Naive thymus-derived CD4-positive, alpha-beta T cell (primary cell): ENCODE measurements at regions not wholly inside any gene's neighbourhood (a gene's known extent, or its start where the extent isn't known, plus 50 kb on each side); places are given as distances from the start of the nearest gene placed in this dataset.
A peak's percentile ranks its signal among the peaks of the same experiment; 100 is the strongest.
"Not testable (repeated sequence)": the region's sequence is repeated elsewhere in the genome, so short reads cannot be mapped to it uniquely, and the experiment has no call there.

ENCODE experiments used
- ATAC-seq: fragments of 150-1000 bp; cut with Tn5 transposase; 2 replicates; pipeline ENCODE4 v1.10.0; 2021; ENCODE audit warnings: mild to moderate bottlenecking, moderate library complexity
- CTCF ChIA-PET: fragments of 350-600 bp; sonication (Branson Sonifier 250); formaldehyde crosslinking; loops from one replicate; lab custom pipeline; 2021; ENCODE audit warnings: antibody characterized with exemption; lab: Charles Lee
- POLR2A ChIA-PET: fragments of 350-600 bp; sonication (Branson Sonifier 250); formaldehyde crosslinking; loops from one replicate; lab custom pipeline; 2021; ENCODE audit warnings: antibody characterized with exemption, inconsistent platforms; lab: Charles Lee
- DNase-seq, 9 donors: peaks; one replicate each; pipeline versions ENCODE4 v3.0.0 to v3.0.0-alpha.2; 2020 to 2022; ENCODE audit warnings: mixed read lengths in 1 of 9
- H3K27ac ChIP-seq: one replicate; pipeline ENCODE4 v1.7.0; 2013; ENCODE audit warnings: mild to moderate bottlenecking, low read depth, low read length, moderate library complexity
- H3K27me3 ChIP-seq, 2 donors: one replicate each; pipeline ENCODE4 v1.7.0; 2013; ENCODE audit warnings: low read length in 2 of 2, mild to moderate bottlenecking in 2 of 2, moderate library complexity in 2 of 2; ENCODE audit not compliant: control insufficient read depth in 2 of 2, insufficient read depth in 2 of 2
- H3K36me3 ChIP-seq, 3 experiments: 1 replicate in 2 of 3; 2 replicates in 1 of 3; pipeline ENCODE4 v1.7.0; 2013; ENCODE audit warnings: low read length in 3 of 3, mild to moderate bottlenecking in 3 of 3, moderate library complexity in 1 of 3; ENCODE audit not compliant: insufficient read depth in 3 of 3, control insufficient read depth in 2 of 3
- H3K4me1 ChIP-seq, 2 donors: one replicate each; pipeline ENCODE4 v1.7.0; 2013; ENCODE audit warnings: low read length in 2 of 2, mild to moderate bottlenecking in 2 of 2, moderate library complexity in 1 of 2; ENCODE audit not compliant: control insufficient read depth in 2 of 2, insufficient read depth in 2 of 2
- H3K4me3 ChIP-seq: 2 replicates; pipeline ENCODE4 v1.7.0; 2013; ENCODE audit warnings: mild to moderate bottlenecking, low read length
- H3K9me3 ChIP-seq, 3 experiments: 1 replicate in 2 of 3; 2 replicates in 1 of 3; pipeline ENCODE4 v1.7.0; 2013; ENCODE audit warnings: low read length in 3 of 3; ENCODE audit not compliant: control insufficient read depth in 2 of 3
- H3K27ac Mint-ChIP-seq, 9 donors: one replicate each; pipeline ENCODE4 v1.8.0; 2020 to 2022; ENCODE audit warnings: mixed read lengths in 9 of 9, mild to moderate bottlenecking in 8 of 9, moderate library complexity in 5 of 9, inconsistent platforms in 2 of 9
- H3K27me3 Mint-ChIP-seq, 5 donors: one replicate each; pipeline ENCODE4 v1.8.0; 2021 to 2022; ENCODE audit warnings: mixed read lengths in 5 of 5, mild to moderate bottlenecking in 1 of 5
- H3K36me3 Mint-ChIP-seq, 5 donors: one replicate each; pipeline ENCODE4 v1.8.0; 2020 to 2022; ENCODE audit warnings: mixed read lengths in 5 of 5, mild to moderate bottlenecking in 3 of 5, inconsistent platforms in 1 of 5
- H3K4me1 Mint-ChIP-seq, 7 donors: one replicate each; pipeline ENCODE4 v1.8.0; 2020 to 2022; ENCODE audit warnings: mixed read lengths in 7 of 7, mild to moderate bottlenecking in 3 of 7, inconsistent platforms in 1 of 7
- H3K4me3 Mint-ChIP-seq, 10 donors: one replicate each; pipeline ENCODE4 v1.8.0; 2020 to 2022; ENCODE audit warnings: mild to moderate bottlenecking in 10 of 10, mixed read lengths in 10 of 10, moderate library complexity in 6 of 10, inconsistent platforms in 2 of 10
- H3K9me3 Mint-ChIP-seq, 11 donors: one replicate each; pipeline ENCODE4 v1.8.0; 2020 to 2022; ENCODE audit warnings: mixed read lengths in 11 of 11, mild to moderate bottlenecking in 4 of 11, inconsistent platforms in 1 of 11, moderate library complexity in 1 of 11
- intact Hi-C, 2 donors: fragments of 100-400 bp; cut with micrococcal nuclease; formaldehyde crosslinking; loops; one replicate each; pipeline ENCODE4 v1.15.1; 2023

GRCh38 chr12:93237235-93237915 is 140.3 kb upstream of the NUDT4 start:
- Histone ChIP-seq H3K27ac (no peak overlapping the region), H3K27me3 (no peaks in the 10 kb centered on the region), H3K4me3 (no peak overlapping the region), H3K36me3 (no peaks in the 10 kb centered on the region), H3K4me1 (no peaks in the 10 kb centered on the region), H3K9me3 (no peaks in the 10 kb centered on the region)
- intact Hi-C loops, result no loop called here
- Mint-ChIP-seq H3K36me3 (peaks cover 0 to 9% (median 0%) of the 10 kb centered on the region in 5 donors), H3K27me3 (peaks cover 0 to 5% (median 0%) of the 10 kb centered on the region in 5 donors), H3K27ac (no peak overlapping the region), H3K4me3 (no peak overlapping the region), H3K4me1 (peaks cover 0 to 3% (median 0%) of the 10 kb centered on the region in 7 donors), H3K9me3 (peaks cover 0 to 36% (median 5%) of the 10 kb centered on the region in 11 donors)
- DNase-seq, result no peak
- ATAC-seq, result no peak
- ChIA-PET CTCF (no interaction called here), POLR2A (no interaction called here)

- H3K4me3 ChIP-seq, H3K4me3 Mint-ChIP-seq, POLR2A ChIA-PET, H3K36me3 ChIP-seq, DNase-seq, H3K4me1 ChIP-seq, H3K27ac Mint-ChIP-seq, ATAC-seq, intact Hi-C loops, H3K27ac ChIP-seq, H3K27me3 Mint-ChIP-seq, H3K36me3 Mint-ChIP-seq, H3K9me3 ChIP-seq, H3K27me3 ChIP-seq: not testable (repeated sequence)
- CTCF ChIA-PET, result interaction anchor here (0.6 kb wide), 1 partner anchor 1856 kb away, joined by 5 read pairs; no protein-coding TSS in a partner anchor
- peaks cover 6 to 14% (median 9%) of the 10 kb centered on the region in 7 donors for H3K4me1 Mint-ChIP-seq
- H3K9me3 Mint-ChIP-seq, result peaks cover 0 to 36% (median 5%) of the 10 kb centered on the region in 11 donors
Observed at GRCh38 chr12:93238512-93239262, 139.0 kb upstream of the NUDT4 start.

GRCh38 chr12:93239789-93240188 is 137.9 kb upstream of the NUDT4 start:
- Mint-ChIP-seq H3K4me1 (peaks cover 17 to 25% (median 20%) of the 10 kb centered on the region in 7 donors), H3K27ac (peak overlapping the region in 1 of 9 donors; percentile 59), H3K9me3 (peaks cover 0 to 36% (median 7%) of the 10 kb centered on the region in 11 donors)
- H3K27me3 Mint-ChIP-seq, CTCF ChIA-PET, H3K27ac ChIP-seq, H3K4me3 ChIP-seq, H3K27me3 ChIP-seq, H3K4me3 Mint-ChIP-seq, H3K9me3 ChIP-seq, H3K36me3 Mint-ChIP-seq, ATAC-seq, DNase-seq, intact Hi-C loops, POLR2A ChIA-PET, H3K36me3 ChIP-seq: not testable (repeated sequence)
- H3K4me1 ChIP-seq, result peaks cover 5 to 15% of the 10 kb centered on the region in 2 donors

GRCh38 chr12:93242154-93242972 is 135.4 kb upstream of the NUDT4 start:
- Histone ChIP-seq H3K9me3 (no peaks in the 10 kb centered on the region), H3K36me3 (no peaks in the 10 kb centered on the region), H3K27ac (no peak overlapping the region), H3K4me3 (no peak overlapping the region), H3K27me3 (no peaks in the 10 kb centered on the region), H3K4me1 (peaks cover 11 to 23% of the 10 kb centered on the region in 2 donors)
- Mint-ChIP-seq H3K27me3 (no peaks in the 10 kb centered on the region), H3K9me3 (peaks cover 0 to 24% (median 5%) of the 10 kb centered on the region in 11 donors), H3K27ac (peak overlapping the region in 2 of 9 donors; percentile 23 to 91), H3K4me3 (no peak overlapping the region), H3K4me1 (peaks cover 27 to 49% (median 41%) of the 10 kb centered on the region in 7 donors), H3K36me3 (peaks cover 0 to 9% (median 0%) of the 10 kb centered on the region in 5 donors)
- intact Hi-C loops, result no loop called here
- CTCF ChIA-PET, result interaction anchor here (0.9 kb wide), 1 partner anchor 892 kb away, joined by 3 read pairs; no protein-coding TSS in a partner anchor
- no peak for ATAC-seq
- DNase-seq, result no peak
- POLR2A ChIA-PET, result no interaction called here

GRCh38 chr12:93243382-93243688 is 134.4 kb upstream of the NUDT4 start:
- Histone ChIP-seq H3K9me3 (no peaks in the 10 kb centered on the region), H3K36me3 (no peaks in the 10 kb centered on the region), H3K4me1 (peaks cover 11 to 23% of the 10 kb centered on the region in 2 donors), H3K27me3 (no peaks in the 10 kb centered on the region), H3K4me3 (no peak overlapping the region), H3K27ac (no peak overlapping the region)
- ATAC-seq, result no peak
- peaks cover 0 to 18% (median 5%) of the 10 kb centered on the region in 11 donors for H3K9me3 Mint-ChIP-seq
- H3K4me3 Mint-ChIP-seq, result peak overlapping the region in 3 of 10 donors; percentile 12 to 79 (median 15)
- peak overlapping the region in 7 of 9 donors; percentile 32 to 91 (median 75) for H3K27ac Mint-ChIP-seq
- H3K4me1 Mint-ChIP-seq, result peaks cover 27 to 59% (median 50%) of the 10 kb centered on the region in 7 donors
- ChIA-PET CTCF (no interaction called here), POLR2A (no interaction called here)
- no peak for DNase-seq
- intact Hi-C loops, result no loop called here
- peaks cover 0 to 9% (median 0%) of the 10 kb centered on the region in 5 donors for H3K36me3 Mint-ChIP-seq
- no peaks in the 10 kb centered on the region for H3K27me3 Mint-ChIP-seq
